Hypothalamus (tissue), 51 donors: ENCODE measurements at regions not wholly inside any gene's neighbourhood (a gene's known extent, or its start where the extent isn't known, plus 50 kb on each side); places are given as distances from the start of the nearest gene placed in this dataset.
"Not testable (repeated sequence)": the region's sequence is repeated elsewhere in the genome, so short reads cannot be mapped to it uniquely, and the experiment has no call there.

ENCODE experiments used
- DNase-seq, 51 donors: peaks; one replicate each; lab custom pipeline; 2025; lab: John Stamatoyannopoulos, UW

GRCh38 chr9:96157675-96158074, 144.3 kb downstream of the HSD17B3 start:
- DNase-seq: no peak

DNA sequence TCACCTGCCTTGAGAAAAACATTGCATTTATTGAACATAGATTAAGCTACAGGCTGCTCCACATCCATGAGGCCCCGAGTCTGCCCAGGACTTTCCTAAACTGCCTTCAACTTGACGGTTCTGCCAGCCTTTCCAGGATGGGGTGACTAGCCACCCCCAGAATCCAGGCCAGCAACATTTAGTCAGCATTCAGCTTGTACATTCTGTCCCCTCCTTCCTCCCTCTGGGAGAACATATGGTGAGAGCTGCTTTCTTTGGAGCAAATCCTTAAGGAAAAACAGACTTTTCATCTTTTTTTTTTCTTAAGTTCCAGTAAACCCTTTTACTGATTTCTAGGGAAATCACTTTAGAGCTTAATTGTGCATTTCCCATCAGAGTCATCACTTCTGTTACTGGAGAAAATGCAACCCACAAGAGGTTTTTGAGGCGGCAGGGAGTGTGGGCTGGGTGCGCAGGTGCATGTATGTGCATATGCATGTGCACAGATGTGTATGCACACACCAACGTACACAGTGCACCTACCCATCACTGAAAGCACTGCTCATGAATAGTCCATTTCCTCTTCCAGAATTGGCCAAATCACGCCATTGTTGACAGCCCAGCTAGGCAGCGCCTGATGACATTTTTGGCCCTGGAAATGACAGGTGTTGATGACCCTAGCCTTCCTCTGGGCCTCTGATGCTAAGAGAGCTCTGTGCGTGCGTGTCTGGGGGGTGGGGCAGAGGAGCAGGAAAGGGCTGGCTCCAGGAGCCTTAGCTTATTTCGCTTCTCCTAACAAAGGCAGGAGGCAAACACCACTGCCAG, 145.6 kb downstream of the HSD17B3 start:
- no peak for DNase-seq

DNA sequence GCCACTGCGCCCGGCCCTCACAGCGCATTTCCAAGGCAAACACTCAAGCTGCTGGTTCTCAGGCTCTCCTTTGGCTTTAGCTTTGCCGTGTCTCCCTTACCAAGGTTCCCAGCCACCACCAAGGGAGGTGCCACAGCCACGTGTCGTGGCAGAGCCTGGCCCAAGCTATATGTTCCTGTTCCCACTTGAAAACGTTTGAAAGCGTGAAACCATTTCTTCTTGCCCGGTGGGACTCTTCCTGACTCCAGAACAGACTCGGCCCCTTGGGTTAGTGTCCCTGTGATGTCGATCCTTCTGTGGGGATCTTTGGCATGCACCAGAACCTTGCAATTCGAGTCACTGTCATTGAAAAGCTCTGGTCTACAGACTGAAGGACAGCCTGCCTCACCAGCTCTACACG, 147.9 kb downstream of the HSD17B3 start:
- no peak for DNase-seq

GRCh38 chr9:96152550-96152949, 149.4 kb downstream of the HSD17B3 start:
- no peak for DNase-seq

- no peak for DNase-seq
Measured at GRCh38 chr9:96150324-96151227, 151.4 kb downstream of the HSD17B3 start.

GRCh38 chr9:96149533-96150280, 152.3 kb downstream of the HSD17B3 start:
- no peak for DNase-seq

GRCh38 chr9:96148634-96149532, 153.1 kb downstream of the HSD17B3 start:
- no peak for DNase-seq

GRCh38 chr9:96147029-96147428, 154.9 kb downstream of the HSD17B3 start:
- not testable (repeated sequence) for DNase-seq

GRCh38 chr9:96141666-96142065, 160.3 kb downstream of the HSD17B3 start:
- no peak for DNase-seq

GRCh38 chr9:96141128-96141474, 160.9 kb downstream of the HSD17B3 start:
- no peak for DNase-seq

DNA sequence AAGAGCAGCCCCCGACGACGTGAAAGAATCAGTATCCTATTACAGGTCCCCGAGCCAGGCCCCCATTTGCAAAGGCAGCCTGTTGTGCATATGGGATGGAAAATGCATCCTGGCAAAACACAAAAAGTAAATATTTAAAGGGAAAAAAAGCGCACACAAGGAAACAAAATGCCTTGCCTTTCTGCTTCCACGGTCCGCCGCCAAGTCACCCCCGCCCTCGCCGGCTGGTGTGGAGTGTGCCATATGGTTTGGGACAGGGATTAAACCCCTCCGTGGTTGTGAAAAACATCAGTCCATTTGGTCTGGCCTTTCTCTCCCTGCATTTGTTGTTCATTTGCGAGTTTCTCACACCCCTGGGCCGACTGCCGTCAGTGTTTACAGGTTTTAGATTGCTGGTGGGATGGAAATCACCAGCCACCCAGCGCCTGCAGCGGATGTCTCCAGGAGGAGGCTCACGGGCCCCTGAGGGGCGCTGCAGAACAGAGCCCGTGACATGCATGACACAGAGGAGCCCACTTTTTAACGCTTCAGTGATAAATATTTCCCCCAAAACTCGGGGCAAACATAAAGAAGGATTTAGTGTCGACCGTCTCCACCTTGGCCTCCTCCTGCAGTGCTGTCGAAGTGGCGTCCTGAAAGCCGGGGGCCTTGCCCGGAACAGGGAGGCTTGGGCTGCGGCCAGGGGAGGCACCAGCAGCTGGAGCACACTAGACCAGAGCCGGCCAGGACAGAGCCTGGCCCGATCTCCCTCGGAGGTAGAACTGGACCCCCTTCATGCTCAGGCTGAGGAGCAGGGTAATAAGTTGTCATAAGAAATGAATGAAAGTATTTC, 161.5 kb downstream of the HSD17B3 start:
- peak in 13 of 51 donors; percentile 11 to 61 (median 33) for DNase-seq

GRCh38 chr9:96139592-96140295, 162.2 kb downstream of the HSD17B3 start:
- DNase-seq: peak in 4 of 51 donors; percentile 11 to 66 (median 21)

- DNase-seq: peak in 1 of 51 donors; percentile 11
Measured at GRCh38 chr9:96138616-96139015, 163.4 kb downstream of the HSD17B3 start.

- DNase-seq: peak in 1 of 51 donors; percentile 29
Measured at GRCh38 chr9:96137671-96138429, 164.1 kb downstream of the HSD17B3 start.

GRCh38 chr9:96136992-96137670, 164.8 kb downstream of the HSD17B3 start:
- DNase-seq: peak in 32 of 51 donors; percentile 19 to 82 (median 47)

GRCh38 chr9:96135753-96136290, 166.2 kb downstream of the HSD17B3 start:
- no peak for DNase-seq
